GM23248 (cell line): ENCODE measurements at regions not wholly inside any gene's neighbourhood (a gene's known extent, or its start where the extent isn't known, plus 50 kb on each side); places are given as distances from the start of the nearest gene placed in this dataset.

Experiments used
- DNase-seq: peaks from one replicate; pipeline ENCODE4 v3.0.0-alpha.2; 2015
- H2AFZ ChIP-seq: fragments of 200-600 bp; sonication (generic); 2 replicates; pipeline ENCODE4 v1.6.1; 2016; ENCODE audit warnings: antibody characterized with exemption
- H3F3A ChIP-seq: fragments of 200-600 bp; sonication (generic); 2 replicates; pipeline ENCODE4 v1.6.1; 2016; ENCODE audit warnings: mild to moderate bottlenecking, antibody characterized with exemption, mixed run types; ENCODE audit not compliant: insufficient read depth
- H3K27ac ChIP-seq: fragments of 200-600 bp; sonication (generic); 2 replicates; pipeline ENCODE4 v1.5.1; 2016; ENCODE audit warnings: mild to moderate bottlenecking
- H3K27me3 ChIP-seq: fragments of 200-600 bp; sonication (generic); replicated peaks from 2 replicates; pipeline ENCODE4 v1.6.1; 2016; ENCODE audit warnings: mild to moderate bottlenecking; ENCODE audit not compliant: insufficient read depth
- H3K36me3 ChIP-seq: fragments of 200-600 bp; sonication (generic); 2 replicates; pipeline ENCODE4 v1.6.1; 2016; ENCODE audit warnings: low read depth, mild to moderate bottlenecking
- H3K4me1 ChIP-seq: fragments of 200-600 bp; sonication (generic); 2 replicates; pipeline ENCODE4 v1.6.1; 2016; ENCODE audit warnings: mild to moderate bottlenecking; ENCODE audit not compliant: insufficient read depth
- H3K4me2 ChIP-seq: fragments of 200-600 bp; sonication (generic); one replicate; pipeline ENCODE4 v1.6.1; 2016; ENCODE audit warnings: mild to moderate bottlenecking; ENCODE audit not compliant: unreplicated experiment
- H3K4me3 ChIP-seq: fragments of 200-600 bp; sonication (generic); 2 replicates; pipeline ENCODE4 v1.5.1; 2016; ENCODE audit warnings: mild to moderate bottlenecking
- H3K79me2 ChIP-seq: fragments of 200-600 bp; sonication (generic); 2 replicates; pipeline ENCODE4 v1.6.1; 2016; ENCODE audit warnings: mild to moderate bottlenecking; ENCODE audit not compliant: insufficient read depth
- H3K9ac ChIP-seq: fragments of 200-600 bp; sonication (generic); 2 replicates; pipeline ENCODE4 v1.6.1; 2016; ENCODE audit warnings: mild to moderate bottlenecking
- H3K9me2 ChIP-seq: fragments of 200-600 bp; sonication (generic); 2 replicates; pipeline ENCODE4 v1.6.1; 2016; ENCODE audit warnings: mixed run types, mild to moderate bottlenecking, moderate library complexity; ENCODE audit not compliant: insufficient read depth
- H3K9me3 ChIP-seq: fragments of 200-600 bp; sonication (generic); one replicate; pipeline ENCODE4 v1.6.1; 2017; ENCODE audit warnings: low read depth
- H4K20me1 ChIP-seq: fragments of 200-600 bp; sonication (generic); 2 replicates; pipeline ENCODE4 v1.6.0; 2016; ENCODE audit not compliant: insufficient read depth
- EZH2 ChIP-seq: fragments of 200-600 bp; sonication (generic); IDR thresholded peaks from 2 replicates; pipeline ENCODE4 v1.6.1; 2018; ENCODE audit warnings: antibody characterized with exemption, mild to moderate bottlenecking; ENCODE audit not compliant: insufficient read depth, poor library complexity, severe bottlenecking
- EZH2phosphoT487 ChIP-seq: fragments of 200-600 bp; sonication (generic); IDR thresholded peaks from 2 replicates; pipeline ENCODE4 v1.6.1; 2018; ENCODE audit warnings: antibody characterized with exemption, moderate library complexity, mild to moderate bottlenecking, low read depth; ENCODE audit not compliant: insufficient read depth
- WGBS, 2 experiments: methylation state at CpG; one replicate each; pipeline ENCODE4 v1.1.6; 2015 to 2017; ENCODE audit warnings: low lambda C conversion rate in 2 of 2, low coverage in 1 of 2; ENCODE audit errors: missing lambda C conversion rate in 2 of 2; 5-methylcytosine and 5-hydroxymethylcytosine counted together
- in situ Hi-C: fragments of 300-500 bp; cut with MboI; formaldehyde crosslinking; loops from 2 replicates; pipeline ENCODE4 v1.15.0; 2020

DNA sequence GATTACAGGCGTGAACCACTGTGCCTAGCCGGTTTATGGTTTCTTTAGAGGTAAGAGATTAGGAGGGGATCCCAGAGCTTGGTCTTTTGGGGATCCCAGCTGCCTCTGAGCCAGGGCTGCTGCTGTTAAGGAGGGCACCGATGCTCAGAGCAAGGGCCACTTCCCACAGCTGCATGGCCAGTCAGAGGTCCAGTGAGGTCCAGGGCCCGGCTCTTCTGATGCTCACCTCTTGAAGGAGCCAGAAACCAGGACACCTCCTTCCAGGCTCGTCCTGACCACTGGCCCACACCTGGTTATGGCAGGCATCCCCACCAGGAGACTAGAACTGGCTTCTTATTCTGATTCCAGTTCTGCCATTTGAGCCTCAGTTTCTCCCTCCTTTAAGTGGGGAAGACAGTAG, 149.0 kb downstream of the TEX29 start:
- WGBS, 2 experiments, result 48 to 60% methylated on average over 5 of the region's 5 CpGs
- no peaks in the 10 kb centered on the region for H3K9me3 ChIP-seq

DNA sequence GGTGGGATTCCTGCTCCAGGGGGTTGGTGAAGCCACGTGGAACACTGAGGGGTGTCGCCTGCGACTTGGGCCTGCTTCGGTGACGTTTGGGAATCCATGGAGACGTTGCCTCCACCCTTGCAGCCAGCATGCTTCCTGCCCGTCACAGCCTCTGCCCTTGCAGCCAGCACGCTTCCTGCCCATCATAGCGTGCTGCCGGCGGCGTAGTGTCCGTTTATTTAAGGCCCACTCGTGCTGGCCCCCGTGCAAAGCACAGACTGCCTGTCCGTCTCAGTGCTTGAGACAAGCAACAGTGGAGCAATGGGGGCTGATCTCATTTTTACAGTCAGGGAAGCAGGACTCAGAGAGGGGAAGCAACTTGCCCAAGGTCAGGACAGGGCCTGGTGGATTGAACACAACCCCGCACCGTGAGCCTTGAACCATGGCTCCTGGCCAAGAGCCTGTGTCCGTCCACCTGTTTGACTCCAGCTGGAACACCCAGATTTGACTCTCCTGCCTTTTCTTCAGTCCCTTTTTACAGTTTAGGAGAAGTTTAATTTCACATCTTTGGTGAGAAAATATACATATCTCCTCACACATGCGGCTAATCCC, 149.6 kb downstream of the TEX29 start:
- H3K4me1 ChIP-seq, result no peaks in the 10 kb centered on the region
- no peak overlapping the region for H3K9ac ChIP-seq
- H3K9me2 ChIP-seq, result no peaks in the 10 kb centered on the region
- H3K4me3 ChIP-seq, result no peak overlapping the region
- H3K36me3 ChIP-seq, result no peaks in the 10 kb centered on the region
- TF ChIP-seq EZH2, result no peak
- TF ChIP-seq EZH2phosphoT487, result no peak
- no peaks in the 10 kb centered on the region for H3K9me3 ChIP-seq
- H2AFZ ChIP-seq, result no peak overlapping the region
- no peak overlapping the region for H3K4me2 ChIP-seq
- in situ Hi-C loops, result loop anchor here (10.0 to 25.0 kb wide), 3 partner anchors 975 to 1392 kb away; no protein-coding TSS in a partner anchor
- H3K79me2 ChIP-seq, result no peaks in the 10 kb centered on the region
- no peaks in the 10 kb centered on the region for H4K20me1 ChIP-seq
- no peak overlapping the region for H3K27ac ChIP-seq
- DNase-seq, result no peak
- no peaks in the 10 kb centered on the region for H3F3A ChIP-seq
- H3K27me3 ChIP-seq, result peaks cover 6% of the 10 kb centered on the region
- 48 to 50% methylated on average over 20 of the region's 20 CpGs for WGBS, 2 experiments

More for the DNA sequence above, 149.0 kb downstream of the TEX29 start:
- no peaks in the 10 kb centered on the region for H4K20me1 ChIP-seq
- H3F3A ChIP-seq, result no peaks in the 10 kb centered on the region
- in situ Hi-C loops, result loop anchor here (25.0 kb wide), 1 partner anchor 1393 kb away; no protein-coding TSS in a partner anchor
- no peaks in the 10 kb centered on the region for H3K9me2 ChIP-seq
- H3K4me2 ChIP-seq, result no peak overlapping the region
- H3K4me1 ChIP-seq, result no peaks in the 10 kb centered on the region
- no peak for TF ChIP-seq EZH2phosphoT487
- no peak for TF ChIP-seq EZH2
- H3K4me3 ChIP-seq, result no peak overlapping the region
- DNase-seq, result no peak
- H3K79me2 ChIP-seq, result no peaks in the 10 kb centered on the region
- no peak overlapping the region for H3K9ac ChIP-seq
- no peaks in the 10 kb centered on the region for H3K36me3 ChIP-seq
- H2AFZ ChIP-seq, result no peak overlapping the region
- no peak overlapping the region for H3K27ac ChIP-seq
- H3K27me3 ChIP-seq, result peaks cover 11% of the 10 kb centered on the region

DNA sequence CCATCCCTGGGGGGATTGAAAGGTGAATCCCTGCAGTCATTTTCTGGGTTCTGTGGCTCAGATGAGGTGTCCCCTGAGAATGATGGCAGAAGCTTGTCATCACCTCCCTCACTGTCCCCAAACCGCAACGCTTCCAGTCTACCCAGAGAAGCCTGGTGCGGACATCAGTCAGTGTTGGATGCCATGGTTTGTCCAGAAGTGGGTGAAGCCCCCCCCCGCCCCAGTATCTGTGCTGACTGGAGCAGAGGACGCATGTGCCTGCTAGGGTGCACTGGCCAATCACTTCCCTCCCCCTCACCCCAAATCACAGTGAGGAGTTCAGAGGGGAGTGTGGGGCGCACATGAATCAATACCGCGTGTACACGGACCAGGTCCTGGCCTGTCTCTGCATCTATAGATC, 150.5 kb downstream of the TEX29 start:
- in situ Hi-C loops, result loop anchor here (10.0 to 25.0 kb wide), 3 partner anchors 974 to 1391 kb away; no protein-coding TSS in a partner anchor
- TF ChIP-seq EZH2phosphoT487 (no peak), EZH2 (no peak)

DNA sequence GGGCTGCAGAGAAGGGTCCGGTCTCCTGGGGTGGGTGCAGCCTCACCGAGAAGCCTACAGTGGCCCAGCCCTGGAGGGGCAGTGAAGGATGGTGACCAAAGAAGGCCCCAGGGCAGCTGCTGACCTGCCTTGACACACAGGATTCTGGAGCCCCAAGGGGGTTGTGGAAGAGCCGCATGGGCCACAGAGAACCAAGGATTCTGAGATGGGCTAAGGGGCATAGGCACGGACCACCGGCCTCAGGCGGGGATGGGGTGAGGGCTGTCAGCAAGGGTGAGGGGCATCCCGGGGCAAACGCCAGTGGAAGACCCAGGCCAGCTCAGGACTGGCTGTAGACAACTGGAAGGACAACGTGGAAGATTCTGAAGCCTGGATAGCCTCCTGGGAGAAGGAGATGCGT, 151.6 kb downstream of the TEX29 start:
- peaks cover 4% of the 10 kb centered on the region for H3K27me3 ChIP-seq

More for the DNA sequence above, 150.5 kb downstream of the TEX29 start:
- Histone ChIP-seq H4K20me1 (no peaks in the 10 kb centered on the region), H3K27me3 (peaks cover 4% of the 10 kb centered on the region), H3K9me2 (no peaks in the 10 kb centered on the region), H3K9ac (no peak overlapping the region), H3K9me3 (no peaks in the 10 kb centered on the region), H3K36me3 (no peaks in the 10 kb centered on the region), H3K4me2 (no peak overlapping the region), H3F3A (no peaks in the 10 kb centered on the region), H3K27ac (no peak overlapping the region), H3K4me1 (no peaks in the 10 kb centered on the region), H2AFZ (no peak overlapping the region), H3K4me3 (no peak overlapping the region), H3K79me2 (no peaks in the 10 kb centered on the region)
- WGBS, 2 experiments, result 62 to 63% methylated on average over 7 to 9 of the region's 9 CpGs
- DNase-seq, result no peak

More for the DNA sequence above, 151.6 kb downstream of the TEX29 start:
- no peak overlapping the region for H2AFZ ChIP-seq
- H3K9ac ChIP-seq, result no peak overlapping the region
- no peak overlapping the region for H3K27ac ChIP-seq
- H3K9me2 ChIP-seq, result no peaks in the 10 kb centered on the region
- no peak overlapping the region for H3K4me2 ChIP-seq
- no peaks in the 10 kb centered on the region for H3K79me2 ChIP-seq
- no peaks in the 10 kb centered on the region for H3K4me1 ChIP-seq
- 36 to 45% methylated on average over 10 of the region's 10 CpGs for WGBS, 2 experiments
- no peaks in the 10 kb centered on the region for H3K36me3 ChIP-seq
- in situ Hi-C loops, result loop anchor here (10.0 to 25.0 kb wide), 3 partner anchors 973 to 1390 kb away; no protein-coding TSS in a partner anchor
- H3K9me3 ChIP-seq, result no peaks in the 10 kb centered on the region
- H3K4me3 ChIP-seq, result no peak overlapping the region
- DNase-seq, result no peak
- H4K20me1 ChIP-seq, result no peaks in the 10 kb centered on the region
- TF ChIP-seq EZH2 (no peak), EZH2phosphoT487 (no peak)
- H3F3A ChIP-seq, result no peaks in the 10 kb centered on the region
